OCI-LY3 (cell line): ENCODE measurements at regions not wholly inside any gene's neighbourhood (a gene's known extent, or its start where the extent isn't known, plus 50 kb on each side); places are given as distances from the start of the nearest gene placed in this dataset.

ENCODE experiments used
- H2AFZ ChIP-seq: fragments of 200-600, 300-600 bp; shearing (Covaris generic); 2 replicates; pipeline ENCODE4 v1.6.0; 2014; ENCODE audit warnings: antibody characterized with exemption, low read depth, low read length
- H3K27ac ChIP-seq: fragments of 200-600, 300-600 bp; sonication (generic); 2 replicates; pipeline ENCODE4 v1.5.1; 2014; ENCODE audit warnings: mild to moderate bottlenecking, low read length, moderate library complexity, mixed read lengths
- H3K27me3 ChIP-seq: fragments of 200-600, 300-600 bp; sonication (generic); 2 replicates; pipeline ENCODE4 v1.6.1; 2014; ENCODE audit warnings: low read depth, low read length, mixed read lengths
- H3K36me3 ChIP-seq: fragments of 200-600, 300-600 bp; sonication (generic); replicated peaks from 2 replicates; pipeline ENCODE3; 2014; ENCODE audit warnings: low read depth, low read length, mixed read lengths
- H3K4me1 ChIP-seq: fragments of 300-600, 200-600 bp; sonication (generic); 2 replicates; pipeline ENCODE4 v1.6.1; 2014; ENCODE audit warnings: low read length, mixed read lengths
- H3K4me2 ChIP-seq: fragments of 200-600, 300-600 bp; sonication (generic); 2 replicates; pipeline ENCODE4 v1.6.1; 2014; ENCODE audit warnings: low read length, mixed read lengths
- H3K4me3 ChIP-seq: fragments of 300-600, 200-600 bp; sonication (generic); 2 replicates; pipeline ENCODE4 v1.5.1; 2014; ENCODE audit warnings: antibody characterized with exemption, mild to moderate bottlenecking, low read length, moderate library complexity
- H3K79me2 ChIP-seq: fragments of 300-600, 200-600 bp; shearing (Covaris generic); 2 replicates; pipeline ENCODE4 v1.6.1; 2014; ENCODE audit warnings: mild to moderate bottlenecking, low read length, mixed read lengths
- H3K9ac ChIP-seq: fragments of 300-600, 200-600 bp; shearing (Covaris generic); 2 replicates; pipeline ENCODE4 v1.6.0; 2014; ENCODE audit warnings: mild to moderate bottlenecking, low read length, moderate library complexity
- H3K9me3 ChIP-seq: fragments of 200-600, 300-600 bp; shearing (Covaris generic); 2 replicates; pipeline ENCODE4 v1.6.1; 2014; ENCODE audit warnings: low read length, mixed read lengths; ENCODE audit not compliant: insufficient read depth
- H4K20me1 ChIP-seq: fragments of 200-600, 300-600 bp; sonication (generic); 2 replicates; pipeline ENCODE4 v1.6.1; 2016; ENCODE audit warnings: low read length, mixed read lengths; ENCODE audit not compliant: insufficient read depth
- CTCF ChIP-seq: fragments of 200-600, 300-600 bp; sonication (generic); IDR thresholded peaks from 2 replicates; pipeline ENCODE4 v1.5.1; 2014; ENCODE audit warnings: antibody characterized with exemption, low read length, low read depth
- EZH2phosphoT487 ChIP-seq: fragments of 200-600 bp; shearing (Covaris generic); IDR thresholded peaks from 2 replicates; pipeline ENCODE4 v1.6.1; 2018; ENCODE audit warnings: antibody characterized with exemption, mixed run types, low read depth

DNA sequence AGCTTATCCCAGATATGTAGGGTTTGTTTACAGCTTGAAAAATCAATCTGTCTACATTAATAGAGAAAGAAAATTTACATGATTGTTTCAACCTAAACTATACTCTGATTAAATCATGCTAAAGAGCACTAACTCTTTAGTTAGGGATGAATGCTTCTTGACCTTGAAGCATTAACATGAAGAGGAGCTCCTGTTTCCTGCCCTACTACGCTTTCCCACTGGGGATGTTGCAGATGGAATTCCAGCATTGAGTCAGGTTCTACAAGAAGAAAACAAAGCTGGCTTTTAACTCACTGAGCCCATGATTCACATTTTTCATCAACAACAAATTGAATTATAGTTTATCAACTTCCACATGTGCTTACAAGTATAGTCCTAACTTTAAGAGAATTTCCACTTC is 471.3 kb downstream of the TMEM232 start:
- Histone ChIP-seq H3K4me2 (no peak overlapping the region), H3K9ac (no peak overlapping the region), H3K4me3 (no peak overlapping the region), H3K79me2 (no peaks in the 10 kb centered on the region), H3K27me3 (no peaks in the 10 kb centered on the region), H3K36me3 (no peaks in the 10 kb centered on the region), H3K9me3 (no peaks in the 10 kb centered on the region), H4K20me1 (no peaks in the 10 kb centered on the region), H3K27ac (no peak overlapping the region), H2AFZ (no peak overlapping the region), H3K4me1 (no peaks in the 10 kb centered on the region; the same call in 1 of the 2 replicates)
- TF ChIP-seq EZH2phosphoT487 (no peak), CTCF (no peak)

DNA sequence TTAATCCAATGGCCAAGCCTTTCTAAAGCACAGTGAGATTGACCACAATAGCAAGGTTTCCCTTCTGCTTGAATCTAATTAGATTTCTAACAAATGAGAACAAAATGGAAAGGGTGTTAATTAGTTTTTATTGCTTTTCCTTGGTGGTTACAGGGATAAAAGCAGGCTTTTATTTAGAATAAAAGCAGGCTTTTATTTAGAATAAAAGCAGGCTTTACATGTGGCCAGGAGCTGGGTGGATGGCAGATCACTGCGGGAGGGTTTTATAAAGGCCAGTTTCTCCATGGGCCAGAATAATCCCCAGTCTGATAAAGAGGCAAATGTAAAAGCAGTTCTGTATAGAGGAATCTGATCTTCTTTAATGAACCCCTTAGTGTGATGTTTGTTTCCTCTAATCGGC is 470.2 kb downstream of the TMEM232 start:
- Histone ChIP-seq H3K27me3 (no peaks in the 10 kb centered on the region), H3K4me2 (no peak overlapping the region), H3K4me3 (no peak overlapping the region), H4K20me1 (no peaks in the 10 kb centered on the region), H3K9ac (no peak overlapping the region), H3K4me1 (no peaks in the 10 kb centered on the region; the same call in 1 of the 2 replicates), H3K79me2 (no peaks in the 10 kb centered on the region), H3K36me3 (no peaks in the 10 kb centered on the region), H2AFZ (no peak overlapping the region), H3K9me3 (no peaks in the 10 kb centered on the region), H3K27ac (no peak overlapping the region)
- no peak for TF ChIP-seq CTCF
- no peak for TF ChIP-seq EZH2phosphoT487

GRCh38 chr5:110257971-110258370 is 468.5 kb downstream of the TMEM232 start:
- no peak overlapping the region for H3K9ac ChIP-seq
- no peak overlapping the region for H2AFZ ChIP-seq
- no peaks in the 10 kb centered on the region for H4K20me1 ChIP-seq
- H3K79me2 ChIP-seq = no peaks in the 10 kb centered on the region
- no peak overlapping the region for H3K27ac ChIP-seq
- no peak for TF ChIP-seq EZH2phosphoT487
- no peaks in the 10 kb centered on the region for H3K36me3 ChIP-seq
- no peaks in the 10 kb centered on the region for H3K27me3 ChIP-seq
- no peak overlapping the region for H3K4me2 ChIP-seq
- H3K4me3 ChIP-seq = no peak overlapping the region
- no peaks in the 10 kb centered on the region for H3K9me3 ChIP-seq
- no peaks in the 10 kb centered on the region for H3K4me1 ChIP-seq

GRCh38 chr5:110258460-110259216 is 467.8 kb downstream of the TMEM232 start:
- Histone ChIP-seq H2AFZ (no peak overlapping the region), H3K4me3 (no peak overlapping the region), H3K36me3 (no peaks in the 10 kb centered on the region), H3K9ac (no peak overlapping the region), H3K27ac (no peak overlapping the region), H3K4me1 (no peaks in the 10 kb centered on the region), H3K4me2 (no peak overlapping the region), H4K20me1 (no peaks in the 10 kb centered on the region), H3K9me3 (no peaks in the 10 kb centered on the region), H3K79me2 (no peaks in the 10 kb centered on the region), H3K27me3 (no peaks in the 10 kb centered on the region)
- TF ChIP-seq EZH2phosphoT487 = no peak
- TF ChIP-seq CTCF = no peak
